ENCODE measurements at regions not wholly inside any gene's neighbourhood (a gene's known extent, or its start where the extent isn't known, plus 50 kb on each side); places are given as distances from the start of the nearest gene placed in this dataset.

- TF ChIP-seq SOX15 (CRISPR knock-in tag; IDR thresholded peaks at IDR 0.05) (no peak), ZNF416 (CRISPR knock-in tag; IDR thresholded peaks at IDR 0.05) (no peak), ZNF396 (CRISPR knock-in tag; IDR thresholded peaks at IDR 0.05; ENCODE audit: borderline replicate concordance) (no peak), ZNF232 (CRISPR knock-in tag; IDR thresholded peaks at IDR 0.05) (no peak), CBFB (CRISPR knock-in tag; IDR thresholded peaks at IDR 0.05; ENCODE audit: low read depth) (no peak), CREM (CRISPR knock-in tag; IDR thresholded peaks at IDR 0.05) (no peak)
- TF ChIP-seq, protein P1, sequence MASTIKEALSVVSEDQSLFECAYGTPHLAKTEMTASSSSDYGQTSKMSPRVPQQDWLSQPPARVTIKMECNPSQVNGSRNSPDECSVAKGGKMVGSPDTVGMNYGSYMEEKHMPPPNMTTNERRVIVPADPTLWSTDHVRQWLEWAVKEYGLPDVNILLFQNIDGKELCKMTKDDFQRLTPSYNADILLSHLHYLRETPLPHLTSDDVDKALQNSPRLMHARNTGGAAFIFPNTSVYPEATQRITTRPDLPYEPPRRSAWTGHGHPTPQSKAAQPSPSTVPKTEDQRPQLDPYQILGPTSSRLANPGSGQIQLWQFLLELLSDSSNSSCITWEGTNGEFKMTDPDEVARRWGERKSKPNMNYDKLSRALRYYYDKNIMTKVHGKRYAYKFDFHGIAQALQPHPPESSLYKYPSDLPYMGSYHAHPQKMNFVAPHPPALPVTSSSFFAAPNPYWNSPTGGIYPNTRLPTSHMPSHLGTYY (CRISPR knock-in tag; IDR thresholded peaks at IDR 0.05): no peak
- Mint-ChIP-seq H3K4me1 (peaks cover 11% of the 10 kb centered on the region), H3K36me3 (no peaks in the 10 kb centered on the region), H3K27ac (no peak overlapping the region), H3K4me3 (no peak overlapping the region), H3K27me3 (ENCODE audit: low read depth) (no peaks in the 10 kb centered on the region), H3K9me3 (no peaks in the 10 kb centered on the region)
- DNase-seq (ENCODE audit: low spot score): no peak
- no peak for ATAC-seq
- ChIA-PET CTCF (interaction anchor here (1.3 kb wide), 1 partner anchor 30 kb away, joined by 3 read pairs; no protein-coding TSS in a partner anchor), POLR2A (no interaction called here)
Observed at GRCh38 chr3:74036102-74036501, 411.4 kb upstream of the PDZRN3 start.

- CTCF ChIA-PET: no interaction called here
- no peaks in the 10 kb centered on the region for H3K9me3 Mint-ChIP-seq
- TF ChIP-seq TP53 (CRISPR knock-in tag; IDR thresholded peaks at IDR 0.05) (no peak), FOXP1 (CRISPR knock-in tag; IDR thresholded peaks at IDR 0.05; ENCODE audit: borderline replicate concordance) (no peak), RORB (CRISPR knock-in tag; IDR thresholded peaks at IDR 0.05) (no peak), TEAD1 (CRISPR knock-in tag; IDR thresholded peaks at IDR 0.05) (no peak), OVOL2 (CRISPR knock-in tag; IDR thresholded peaks at IDR 0.05; ENCODE audit: borderline replicate concordance) (no peak), NR1H2 (CRISPR knock-in tag; IDR thresholded peaks at IDR 0.05) (no peak), MXD4 (CRISPR knock-in tag; IDR thresholded peaks at IDR 0.05; ENCODE audit: borderline replicate concordance) (no peak), ZNF263 (CRISPR knock-in tag; IDR thresholded peaks at IDR 0.05; ENCODE audit: low read depth) (no peak), PREB (CRISPR knock-in tag; IDR thresholded peaks at IDR 0.05; ENCODE audit: borderline replicate concordance) (no peak), ZBTB21 (CRISPR knock-in tag; IDR thresholded peaks at IDR 0.05; ENCODE audit: borderline replicate concordance) (no peak), ATF2 (CRISPR knock-in tag; IDR thresholded peaks at IDR 0.05; ENCODE audit: borderline replicate concordance, low read depth) (no peak), GABPB1 (CRISPR knock-in tag; IDR thresholded peaks at IDR 0.05) (no peak), GTF2I (CRISPR knock-in tag; conservative IDR thresholded peaks at IDR 0.05) (no peak), KAT7 (CRISPR knock-in tag; IDR thresholded peaks at IDR 0.05; ENCODE audit: borderline replicate concordance) (no peak)
- TF ChIP-seq, protein P2, sequence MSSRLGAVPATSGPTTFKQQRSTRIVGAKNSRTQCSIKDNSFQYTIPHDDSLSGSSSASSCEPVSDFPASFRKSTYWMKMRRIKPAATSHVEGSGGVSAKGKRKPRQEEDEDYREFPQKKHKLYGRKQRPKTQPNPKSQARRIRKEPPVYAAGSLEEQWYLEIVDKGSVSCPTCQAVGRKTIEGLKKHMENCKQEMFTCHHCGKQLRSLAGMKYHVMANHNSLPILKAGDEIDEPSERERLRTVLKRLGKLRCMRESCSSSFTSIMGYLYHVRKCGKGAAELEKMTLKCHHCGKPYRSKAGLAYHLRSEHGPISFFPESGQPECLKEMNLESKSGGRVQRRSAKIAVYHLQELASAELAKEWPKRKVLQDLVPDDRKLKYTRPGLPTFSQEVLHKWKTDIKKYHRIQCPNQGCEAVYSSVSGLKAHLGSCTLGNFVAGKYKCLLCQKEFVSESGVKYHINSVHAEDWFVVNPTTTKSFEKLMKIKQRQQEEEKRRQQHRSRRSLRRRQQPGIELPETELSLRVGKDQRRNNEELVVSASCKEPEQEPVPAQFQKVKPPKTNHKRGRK (CRISPR knock-in tag; IDR thresholded peaks at IDR 0.05; ENCODE audit: borderline replicate concordance): no peak
- TF ChIP-seq, protein P3, sequence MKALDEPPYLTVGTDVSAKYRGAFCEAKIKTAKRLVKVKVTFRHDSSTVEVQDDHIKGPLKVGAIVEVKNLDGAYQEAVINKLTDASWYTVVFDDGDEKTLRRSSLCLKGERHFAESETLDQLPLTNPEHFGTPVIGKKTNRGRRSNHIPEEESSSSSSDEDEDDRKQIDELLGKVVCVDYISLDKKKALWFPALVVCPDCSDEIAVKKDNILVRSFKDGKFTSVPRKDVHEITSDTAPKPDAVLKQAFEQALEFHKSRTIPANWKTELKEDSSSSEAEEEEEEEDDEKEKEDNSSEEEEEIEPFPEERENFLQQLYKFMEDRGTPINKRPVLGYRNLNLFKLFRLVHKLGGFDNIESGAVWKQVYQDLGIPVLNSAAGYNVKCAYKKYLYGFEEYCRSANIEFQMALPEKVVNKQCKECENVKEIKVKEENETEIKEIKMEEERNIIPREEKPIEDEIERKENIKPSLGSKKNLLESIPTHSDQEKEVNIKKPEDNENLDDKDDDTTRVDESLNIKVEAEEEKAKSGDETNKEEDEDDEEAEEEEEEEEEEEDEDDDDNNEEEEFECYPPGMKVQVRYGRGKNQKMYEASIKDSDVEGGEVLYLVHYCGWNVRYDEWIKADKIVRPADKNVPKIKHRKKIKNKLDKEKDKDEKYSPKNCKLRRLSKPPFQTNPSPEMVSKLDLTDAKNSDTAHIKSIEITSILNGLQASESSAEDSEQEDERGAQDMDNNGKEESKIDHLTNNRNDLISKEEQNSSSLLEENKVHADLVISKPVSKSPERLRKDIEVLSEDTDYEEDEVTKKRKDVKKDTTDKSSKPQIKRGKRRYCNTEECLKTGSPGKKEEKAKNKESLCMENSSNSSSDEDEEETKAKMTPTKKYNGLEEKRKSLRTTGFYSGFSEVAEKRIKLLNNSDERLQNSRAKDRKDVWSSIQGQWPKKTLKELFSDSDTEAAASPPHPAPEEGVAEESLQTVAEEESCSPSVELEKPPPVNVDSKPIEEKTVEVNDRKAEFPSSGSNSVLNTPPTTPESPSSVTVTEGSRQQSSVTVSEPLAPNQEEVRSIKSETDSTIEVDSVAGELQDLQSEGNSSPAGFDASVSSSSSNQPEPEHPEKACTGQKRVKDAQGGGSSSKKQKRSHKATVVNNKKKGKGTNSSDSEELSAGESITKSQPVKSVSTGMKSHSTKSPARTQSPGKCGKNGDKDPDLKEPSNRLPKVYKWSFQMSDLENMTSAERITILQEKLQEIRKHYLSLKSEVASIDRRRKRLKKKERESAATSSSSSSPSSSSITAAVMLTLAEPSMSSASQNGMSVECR (CRISPR knock-in tag; IDR thresholded peaks at IDR 0.05; ENCODE audit: borderline replicate concordance): no peak
- peaks cover 11% of the 10 kb centered on the region for H3K4me1 Mint-ChIP-seq
- POLR2A ChIA-PET: no interaction called here
- no peaks in the 10 kb centered on the region for H3K36me3 Mint-ChIP-seq
- H3K4me3 Mint-ChIP-seq: no peak overlapping the region
- H3K27ac Mint-ChIP-seq: no peak overlapping the region
- no peaks in the 10 kb centered on the region for H3K27me3 Mint-ChIP-seq (ENCODE audit: low read depth)
- DNase-seq (ENCODE audit: low spot score) (no peak), ATAC-seq (no peak)
Observed at GRCh38 chr3:74033806-74034205, 409.1 kb upstream of the PDZRN3 start.
